A673 (cell line): ENCODE measurements at regions not wholly inside any gene's neighbourhood (a gene's known extent, or its start where the extent isn't known, plus 50 kb on each side); places are given as distances from the start of the nearest gene placed in this dataset.

Source experiments
- BruUV-seq: library from RNA; stranded (reverse); fragments of 400-500 nt; replicated peaks from 2 replicates; lab custom pipeline; 2021; lab: Mats Ljungman, UMichigan
- CTCF ChIA-PET: fragments of 300-600 bp; sonication (Branson Sonifier 250); formaldehyde crosslinking; loops from one replicate; lab custom pipeline; 2022; ENCODE audit warnings: antibody characterized with exemption; lab: Charles Lee
- POLR2A ChIA-PET: fragments of 300-600 bp; sonication (Branson Sonifier 250); formaldehyde crosslinking; loops from one replicate; lab custom pipeline; 2022; ENCODE audit warnings: antibody characterized with exemption; ENCODE audit not compliant: low non-redundant PET; lab: Charles Lee
- DNase-seq: peaks from one replicate; pipeline ENCODE4 v3.0.0-alpha.2; 2015; ENCODE audit warnings: low spot score
- H3K27ac ChIP-seq: fragments of 200-600 bp; sonication (generic); 2 replicates; pipeline ENCODE4 v1.5.1; 2016; ENCODE audit warnings: mixed run types, low read depth, mild to moderate bottlenecking, mixed read lengths, antibody characterized with exemption, low read length; ENCODE audit not compliant: poor library complexity, severe bottlenecking
- H3K27me3 ChIP-seq: fragments of 200-600 bp; sonication (generic); replicated peaks from 2 replicates; pipeline ENCODE4 v1.6.1; 2017; ENCODE audit warnings: mixed run types, low read depth, mild to moderate bottlenecking, mixed read lengths, antibody characterized with exemption, low read length; ENCODE audit not compliant: insufficient read depth, poor library complexity
- H3K36me3 ChIP-seq: fragments of 200-600 bp; sonication (generic); 2 replicates; pipeline ENCODE4 v1.6.1; 2016; ENCODE audit warnings: mixed run types, mild to moderate bottlenecking, mixed read lengths, antibody characterized with exemption, low read length; ENCODE audit not compliant: insufficient read depth, poor library complexity, severe bottlenecking
- H3K4me1 ChIP-seq: fragments of 200-600 bp; sonication (generic); 2 replicates; pipeline ENCODE4 v1.6.1; 2017; ENCODE audit warnings: mixed run types, mild to moderate bottlenecking, mixed read lengths, antibody characterized with exemption, low read length; ENCODE audit not compliant: insufficient read depth, poor library complexity, severe bottlenecking
- H3K4me3 ChIP-seq: fragments of 200-600 bp; sonication (generic); 2 replicates; pipeline ENCODE4 v1.5.1; 2016; ENCODE audit warnings: low read depth, mixed run types, mild to moderate bottlenecking, mixed read lengths, low read length; ENCODE audit not compliant: poor library complexity, severe bottlenecking
- H3K9me3 ChIP-seq: fragments of 200-600 bp; sonication (generic); 2 replicates; pipeline ENCODE4 v1.6.1; 2016; ENCODE audit warnings: mixed run types, low read depth, mild to moderate bottlenecking, mixed read lengths, antibody characterized with exemption, low read length; ENCODE audit not compliant: poor library complexity, severe bottlenecking
- EZH2 ChIP-seq: fragments of 200-600 bp; sonication (generic); IDR thresholded peaks from 2 replicates; pipeline ENCODE4 v1.6.1; 2017; ENCODE audit warnings: borderline replicate concordance, low read depth, mild to moderate bottlenecking, mixed read lengths, antibody characterized with exemption, low read length; ENCODE audit not compliant: poor library complexity, severe bottlenecking
- intact Hi-C: fragments of 100-400 bp; cut with micrococcal nuclease; formaldehyde crosslinking; loops from one replicate; pipeline ENCODE4 v1.10.0; 2022; ENCODE audit not compliant: unreplicated experiment
- TF ChIP-seq, protein P1 (sequence below): fragments of 300-800, 200-600 bp; sonication (generic); conservative IDR thresholded peaks from 2 replicates; pipeline ENCODE4 v1.5.1; 2017; ENCODE audit warnings: low read depth, mild to moderate bottlenecking, antibody characterized with exemption, low read length, moderate library complexity, mixed read lengths

DNA sequence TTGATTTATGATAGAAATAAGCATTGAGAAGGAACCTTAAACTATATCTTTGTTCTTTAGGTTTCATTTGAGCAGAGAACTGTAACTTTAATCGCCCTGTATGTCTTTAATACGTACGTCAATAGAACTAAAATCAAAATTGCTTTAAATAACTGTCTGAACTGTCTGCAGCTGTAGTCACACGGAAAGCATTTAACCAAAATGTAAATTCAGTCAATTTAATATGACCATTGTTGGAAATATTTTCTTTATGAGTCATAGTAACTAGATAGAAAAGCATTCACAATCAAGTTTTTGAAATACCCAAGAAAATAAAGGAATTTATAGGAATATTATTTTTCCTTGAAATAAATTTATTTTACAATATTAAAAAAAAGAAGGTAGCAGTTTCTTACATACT lies 157.1 kb upstream of the CDH6 start:
- TF ChIP-seq, protein P1, sequence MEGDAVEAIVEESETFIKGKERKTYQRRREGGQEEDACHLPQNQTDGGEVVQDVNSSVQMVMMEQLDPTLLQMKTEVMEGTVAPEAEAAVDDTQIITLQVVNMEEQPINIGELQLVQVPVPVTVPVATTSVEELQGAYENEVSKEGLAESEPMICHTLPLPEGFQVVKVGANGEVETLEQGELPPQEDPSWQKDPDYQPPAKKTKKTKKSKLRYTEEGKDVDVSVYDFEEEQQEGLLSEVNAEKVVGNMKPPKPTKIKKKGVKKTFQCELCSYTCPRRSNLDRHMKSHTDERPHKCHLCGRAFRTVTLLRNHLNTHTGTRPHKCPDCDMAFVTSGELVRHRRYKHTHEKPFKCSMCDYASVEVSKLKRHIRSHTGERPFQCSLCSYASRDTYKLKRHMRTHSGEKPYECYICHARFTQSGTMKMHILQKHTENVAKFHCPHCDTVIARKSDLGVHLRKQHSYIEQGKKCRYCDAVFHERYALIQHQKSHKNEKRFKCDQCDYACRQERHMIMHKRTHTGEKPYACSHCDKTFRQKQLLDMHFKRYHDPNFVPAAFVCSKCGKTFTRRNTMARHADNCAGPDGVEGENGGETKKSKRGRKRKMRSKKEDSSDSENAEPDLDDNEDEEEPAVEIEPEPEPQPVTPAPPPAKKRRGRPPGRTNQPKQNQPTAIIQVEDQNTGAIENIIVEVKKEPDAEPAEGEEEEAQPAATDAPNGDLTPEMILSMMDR: no peak
- TF ChIP-seq EZH2: no peak
- POLR2A ChIA-PET: no interaction called here
- no peaks in the 10 kb centered on the region for H3K27me3 ChIP-seq
- peak; percentile 48 for DNase-seq
- H3K36me3 ChIP-seq: no peaks in the 10 kb centered on the region
- H3K4me3 ChIP-seq: no peak overlapping the region
- H3K9me3 ChIP-seq: no peaks in the 10 kb centered on the region
- intact Hi-C loops: no loop called here
- H3K27ac ChIP-seq: no peak overlapping the region
- BruUV-seq: no TSS peak
- CTCF ChIA-PET: no interaction called here
- no peaks in the 10 kb centered on the region for H3K4me1 ChIP-seq

DNA sequence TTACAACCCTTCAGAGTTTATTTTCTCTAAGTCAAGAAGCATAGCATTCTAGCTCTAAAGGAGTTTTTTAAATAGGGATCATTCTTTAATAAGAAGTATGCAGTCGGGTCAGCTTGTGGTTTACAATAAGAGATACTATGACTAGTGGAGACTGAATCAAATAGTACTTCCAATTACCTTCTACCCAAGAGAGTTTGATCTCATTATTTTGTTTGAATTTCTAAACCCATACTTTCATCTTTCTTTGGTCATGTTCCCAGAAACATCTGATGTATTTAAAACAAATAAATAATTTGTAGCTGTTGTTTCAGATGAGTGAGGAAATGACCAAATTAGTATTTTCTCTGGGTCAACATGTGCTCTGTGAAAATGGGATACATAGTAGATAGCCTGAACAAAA lies 160.2 kb upstream of the CDH6 start:
- no TSS peak for BruUV-seq
- no peak for DNase-seq
- POLR2A ChIA-PET: interaction anchor here (0.6 kb wide), 1 partner anchor 11 kb away, joined by 3 read pairs; no protein-coding TSS in a partner anchor

DNA sequence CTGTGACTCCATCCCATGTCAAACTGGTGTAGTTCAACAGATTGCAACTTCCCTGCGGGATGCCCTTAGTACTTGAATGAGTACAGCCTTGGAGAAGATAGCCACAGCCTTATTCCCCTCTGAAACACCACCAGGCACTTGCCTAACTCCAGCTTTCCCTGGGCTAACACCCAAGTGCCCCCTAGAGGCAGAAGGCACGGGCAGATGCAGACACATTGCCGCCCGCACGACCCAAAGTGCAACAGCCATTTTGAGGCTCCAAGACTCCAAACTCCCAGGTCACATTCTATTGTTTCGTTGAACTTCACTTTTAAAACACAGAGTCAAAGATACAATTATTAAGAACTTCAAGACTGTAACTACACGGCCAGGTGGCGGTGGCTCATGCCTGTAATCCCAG lies 163.6 kb upstream of the CDH6 start:
- peak; percentile 21 for DNase-seq
- POLR2A ChIA-PET: no interaction called here
- CTCF ChIA-PET: no interaction called here

More for the DNA sequence above, 160.2 kb upstream of the CDH6 start:
- CTCF ChIA-PET: no interaction called here
- intact Hi-C loops: no loop called here
- no peak overlapping the region for H3K27ac ChIP-seq
- H3K9me3 ChIP-seq: no peaks in the 10 kb centered on the region
- no peaks in the 10 kb centered on the region for H3K4me1 ChIP-seq
- TF ChIP-seq, protein P1: no peak
- no peak for TF ChIP-seq EZH2
- H3K36me3 ChIP-seq: no peaks in the 10 kb centered on the region
- H3K27me3 ChIP-seq: no peaks in the 10 kb centered on the region
- no peak overlapping the region for H3K4me3 ChIP-seq

More for the DNA sequence above, 163.6 kb upstream of the CDH6 start:
- no peak overlapping the region for H3K27ac ChIP-seq
- no peak overlapping the region for H3K4me3 ChIP-seq
- TF ChIP-seq, protein P1: peak; percentile 43
- no peak for TF ChIP-seq EZH2
- H3K9me3 ChIP-seq: no peaks in the 10 kb centered on the region
- BruUV-seq: no TSS peak
- H3K4me1 ChIP-seq: no peaks in the 10 kb centered on the region
- intact Hi-C loops: no loop called here
- no peaks in the 10 kb centered on the region for H3K36me3 ChIP-seq
- no peaks in the 10 kb centered on the region for H3K27me3 ChIP-seq
